CD4-positive, CD25-positive, alpha-beta regulatory T cell (primary cell): ENCODE measurements at regions not wholly inside any gene's neighbourhood (a gene's known extent, or its start where the extent isn't known, plus 50 kb on each side); places are given as distances from the start of the nearest gene placed in this dataset.
A peak's percentile ranks its signal among the peaks of the same experiment; 100 is the strongest.

Experiments
- ATAC-seq, 2 donors: fragments of 150-1000 bp; cut with Tn5 transposase; one replicate each; pipeline ENCODE4 v1.10.0; 2021; ENCODE audit warnings: low read depth in 2 of 2, moderate number of reproducible peaks in 2 of 2, moderate library complexity in 1 of 2
- DNase-seq, 3 donors: peaks; one replicate each; pipeline versions ENCODE4 v3.0.0 to v3.0.0-alpha.2; 2012 to 2022; ENCODE audit warnings: mixed read lengths in 1 of 3
- H3K27ac ChIP-seq: one replicate; pipeline ENCODE4 v1.7.0; 2013; ENCODE audit warnings: mild to moderate bottlenecking, low read length; ENCODE audit not compliant: insufficient read depth, poor library complexity, severe bottlenecking
- H3K27me3 ChIP-seq: one replicate; pipeline ENCODE4 v1.7.0; 2013; ENCODE audit warnings: low read length; ENCODE audit not compliant: control insufficient read depth, insufficient read depth
- H3K36me3 ChIP-seq: one replicate; pipeline ENCODE4 v1.7.0; 2013; ENCODE audit warnings: mild to moderate bottlenecking, low read length, moderate library complexity; ENCODE audit not compliant: control insufficient read depth, insufficient read depth
- H3K4me1 ChIP-seq: 2 replicates; pipeline ENCODE4 v1.7.0; 2013; ENCODE audit warnings: mild to moderate bottlenecking, low read length; ENCODE audit not compliant: insufficient read depth, control insufficient read depth, poor library complexity, severe bottlenecking
- H3K4me3 ChIP-seq: one replicate; pipeline ENCODE4 v1.7.0; 2013; ENCODE audit warnings: low read depth, mild to moderate bottlenecking, low read length, moderate library complexity
- H3K9me3 ChIP-seq, 2 experiments: 1 replicate in 1 of 2; 2 replicates in 1 of 2; pipeline ENCODE4 v1.7.0; 2013; ENCODE audit warnings: low read length in 2 of 2, mild to moderate bottlenecking in 1 of 2, moderate library complexity in 1 of 2; ENCODE audit not compliant: control insufficient read depth in 2 of 2
- H3K27ac Mint-ChIP-seq, 3 donors: one replicate each; pipeline ENCODE4 v1.8.0; 2020 to 2022; ENCODE audit warnings: mild to moderate bottlenecking in 3 of 3, mixed read lengths in 3 of 3, moderate library complexity in 2 of 3
- H3K27me3 Mint-ChIP-seq: one replicate; pipeline ENCODE4 v1.8.0; 2022; ENCODE audit warnings: mild to moderate bottlenecking, mixed read lengths
- H3K36me3 Mint-ChIP-seq: one replicate; pipeline ENCODE4 v1.8.0; 2020; ENCODE audit warnings: mixed read lengths
- H3K4me1 Mint-ChIP-seq, 4 donors: one replicate each; pipeline ENCODE4 v1.8.0; 2020 to 2022; ENCODE audit warnings: mixed read lengths in 4 of 4, mild to moderate bottlenecking in 1 of 4
- H3K4me3 Mint-ChIP-seq, 4 donors: one replicate each; pipeline ENCODE4 v1.8.0; 2020 to 2022; ENCODE audit warnings: mild to moderate bottlenecking in 4 of 4, mixed read lengths in 4 of 4, moderate library complexity in 3 of 4
- H3K9me3 Mint-ChIP-seq, 7 donors: one replicate each; pipeline ENCODE4 v1.8.0; 2020 to 2022; ENCODE audit warnings: mixed read lengths in 7 of 7, mild to moderate bottlenecking in 3 of 7, moderate library complexity in 2 of 7

DNA sequence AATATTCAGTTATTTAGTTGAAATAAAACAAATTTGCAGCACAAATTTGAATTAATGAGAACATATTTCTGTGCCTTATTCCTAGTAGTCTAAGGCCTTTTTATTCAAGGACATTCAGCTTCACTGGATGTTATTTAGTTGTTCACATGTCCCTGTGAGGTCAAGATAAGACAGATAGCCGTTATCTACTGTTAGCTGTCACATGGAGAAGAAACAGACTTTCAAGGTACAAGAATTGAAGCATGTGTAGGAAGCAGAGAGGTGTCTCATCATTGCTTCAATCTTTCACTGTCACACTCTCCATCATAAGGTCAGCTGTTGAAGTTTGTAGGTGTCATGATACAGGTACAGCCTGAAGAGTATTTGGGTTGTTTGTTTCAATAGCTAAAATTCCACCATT is 112.9 kb upstream of the JAG1 start:
- peak overlapping the region in 1 of 3 donors; percentile 35 for H3K27ac Mint-ChIP-seq
- H3K9me3 ChIP-seq, result no peaks in the 10 kb centered on the region
- H3K4me1 ChIP-seq, result no peaks in the 10 kb centered on the region
- no peaks in the 10 kb centered on the region for H3K27me3 Mint-ChIP-seq
- H3K9me3 Mint-ChIP-seq, result peaks cover 0 to 4% (median 0%) of the 10 kb centered on the region in 7 donors
- H3K27ac ChIP-seq, result no peak overlapping the region
- ATAC-seq, result no peak
- H3K4me3 Mint-ChIP-seq, result no peak overlapping the region
- DNase-seq, result no peak
- H3K36me3 Mint-ChIP-seq, result no peaks in the 10 kb centered on the region
- no peak overlapping the region for H3K4me3 ChIP-seq
- H3K27me3 ChIP-seq, result no peaks in the 10 kb centered on the region
- no peaks in the 10 kb centered on the region for H3K4me1 Mint-ChIP-seq
- no peaks in the 10 kb centered on the region for H3K36me3 ChIP-seq

DNA sequence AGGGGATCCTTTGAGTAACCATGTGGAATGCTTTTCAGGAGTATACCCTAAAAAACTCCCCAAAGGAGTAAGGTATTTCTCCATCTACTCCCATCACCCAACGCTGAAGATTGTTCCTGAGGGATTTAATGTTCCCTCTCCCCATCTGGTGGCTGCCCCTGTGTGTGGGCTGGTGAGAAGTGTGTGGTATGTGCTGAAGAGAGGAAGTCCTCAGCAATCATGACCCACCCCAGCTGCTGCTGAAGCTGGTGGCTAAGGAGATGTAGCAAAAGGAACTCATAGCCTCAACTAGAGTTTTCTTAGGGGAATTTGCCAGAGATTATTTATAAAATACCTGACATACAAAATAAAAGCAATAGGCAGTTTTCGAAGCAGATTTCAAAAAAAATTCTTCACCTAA is 114.3 kb upstream of the JAG1 start:
- Mint-ChIP-seq H3K27ac (no peak overlapping the region), H3K4me1 (no peaks in the 10 kb centered on the region), H3K4me3 (no peak overlapping the region), H3K36me3 (no peaks in the 10 kb centered on the region), H3K27me3 (no peaks in the 10 kb centered on the region), H3K9me3 (peaks cover 0 to 2% (median 0%) of the 10 kb centered on the region in 7 donors)
- H3K4me3 ChIP-seq, result no peak overlapping the region
- no peaks in the 10 kb centered on the region for H3K9me3 ChIP-seq
- no peaks in the 10 kb centered on the region for H3K4me1 ChIP-seq
- ATAC-seq (no peak), DNase-seq (no peak)
- H3K27ac ChIP-seq, result no peak overlapping the region
- H3K27me3 ChIP-seq, result no peaks in the 10 kb centered on the region
- no peaks in the 10 kb centered on the region for H3K36me3 ChIP-seq

DNA sequence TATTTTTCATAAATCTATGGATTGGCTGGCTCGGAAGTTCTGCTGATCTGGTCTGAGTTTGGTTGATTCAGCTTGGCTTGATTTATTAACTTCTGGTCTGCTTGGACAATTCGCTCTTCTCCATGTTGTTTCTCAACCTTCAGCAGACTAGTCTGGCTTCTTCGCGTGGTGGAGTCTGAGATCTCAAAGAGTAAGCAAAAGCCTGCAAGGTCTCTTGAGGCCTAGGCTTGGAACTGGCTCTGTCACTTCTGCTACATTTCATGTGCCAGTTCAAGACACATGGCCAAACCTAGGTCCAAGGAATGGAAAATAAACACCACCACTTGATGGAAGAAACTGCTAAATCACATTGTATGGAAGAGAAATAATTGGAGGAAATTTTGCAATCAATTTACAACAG is 115.1 kb upstream of the JAG1 start:
- Histone ChIP-seq H3K27me3 (no peaks in the 10 kb centered on the region), H3K4me3 (no peak overlapping the region), H3K4me1 (no peaks in the 10 kb centered on the region), H3K9me3 (no peaks in the 10 kb centered on the region), H3K27ac (no peak overlapping the region), H3K36me3 (no peaks in the 10 kb centered on the region)
- Mint-ChIP-seq H3K9me3 (peaks cover 0 to 2% (median 0%) of the 10 kb centered on the region in 7 donors), H3K27me3 (no peaks in the 10 kb centered on the region), H3K4me3 (no peak overlapping the region), H3K36me3 (no peaks in the 10 kb centered on the region), H3K27ac (no peak overlapping the region), H3K4me1 (no peaks in the 10 kb centered on the region)
- ATAC-seq (no peak), DNase-seq (no peak)

DNA sequence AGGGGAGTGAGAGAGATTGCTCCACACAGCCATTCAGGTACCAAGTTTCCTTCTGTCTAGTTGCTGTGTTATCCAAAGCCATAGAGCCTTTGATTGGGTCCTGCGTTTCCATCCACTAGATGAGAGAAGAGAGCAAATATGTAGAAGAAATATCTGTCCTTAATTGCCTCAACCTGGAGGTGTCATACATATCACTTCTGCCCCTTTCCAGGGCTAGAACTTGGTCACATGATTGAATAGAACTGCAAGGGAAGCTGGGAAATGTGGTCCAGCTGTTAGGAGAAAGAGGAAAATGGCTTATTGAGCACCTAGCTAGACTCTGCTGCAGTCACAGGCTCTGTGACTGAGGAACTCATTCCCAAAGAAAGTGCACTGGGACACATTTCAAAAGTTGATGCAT is 115.6 kb upstream of the JAG1 start:
- H3K4me3 Mint-ChIP-seq, result no peak overlapping the region
- H3K9me3 ChIP-seq, result no peaks in the 10 kb centered on the region
- no peak overlapping the region for H3K4me3 ChIP-seq
- no peaks in the 10 kb centered on the region for H3K4me1 Mint-ChIP-seq
- H3K27ac Mint-ChIP-seq, result no peak overlapping the region
- H3K4me1 ChIP-seq, result no peaks in the 10 kb centered on the region
- ATAC-seq (no peak), DNase-seq (no peak)
- no peaks in the 10 kb centered on the region for H3K36me3 ChIP-seq
- no peaks in the 10 kb centered on the region for H3K27me3 ChIP-seq
- no peak overlapping the region for H3K27ac ChIP-seq
- no peaks in the 10 kb centered on the region for H3K27me3 Mint-ChIP-seq
- H3K9me3 Mint-ChIP-seq, result peaks cover 0 to 2% (median 0%) of the 10 kb centered on the region in 7 donors
- no peaks in the 10 kb centered on the region for H3K36me3 Mint-ChIP-seq

DNA sequence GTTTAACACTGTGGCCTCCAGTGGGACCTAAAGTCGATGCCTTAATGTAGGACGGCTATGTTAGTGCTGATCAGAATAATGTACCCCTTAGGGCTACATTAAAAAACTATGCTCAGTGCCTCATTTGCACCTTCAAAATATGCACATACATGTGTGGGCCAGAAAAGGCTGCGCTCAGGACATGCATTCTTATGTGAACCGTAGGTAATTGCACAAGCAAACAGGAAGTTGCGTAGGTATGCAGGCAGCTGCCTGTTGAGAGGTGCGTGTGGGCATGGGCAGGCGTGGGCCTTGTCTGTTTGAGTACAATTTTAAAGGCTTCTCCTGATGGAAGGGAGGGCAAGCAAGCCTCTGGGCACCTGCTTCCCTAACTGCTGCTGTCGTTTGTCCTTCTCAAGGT is 116.2 kb upstream of the JAG1 start:
- Mint-ChIP-seq H3K27me3 (no peaks in the 10 kb centered on the region), H3K4me3 (no peak overlapping the region), H3K36me3 (no peaks in the 10 kb centered on the region), H3K9me3 (peaks cover 0 to 2% (median 0%) of the 10 kb centered on the region in 7 donors), H3K4me1 (no peaks in the 10 kb centered on the region), H3K27ac (no peak overlapping the region)
- Histone ChIP-seq H3K27me3 (no peaks in the 10 kb centered on the region), H3K4me3 (no peak overlapping the region), H3K9me3 (no peaks in the 10 kb centered on the region), H3K27ac (no peak overlapping the region), H3K36me3 (no peaks in the 10 kb centered on the region), H3K4me1 (no peaks in the 10 kb centered on the region)
- DNase-seq (no peak), ATAC-seq (no peak)

DNA sequence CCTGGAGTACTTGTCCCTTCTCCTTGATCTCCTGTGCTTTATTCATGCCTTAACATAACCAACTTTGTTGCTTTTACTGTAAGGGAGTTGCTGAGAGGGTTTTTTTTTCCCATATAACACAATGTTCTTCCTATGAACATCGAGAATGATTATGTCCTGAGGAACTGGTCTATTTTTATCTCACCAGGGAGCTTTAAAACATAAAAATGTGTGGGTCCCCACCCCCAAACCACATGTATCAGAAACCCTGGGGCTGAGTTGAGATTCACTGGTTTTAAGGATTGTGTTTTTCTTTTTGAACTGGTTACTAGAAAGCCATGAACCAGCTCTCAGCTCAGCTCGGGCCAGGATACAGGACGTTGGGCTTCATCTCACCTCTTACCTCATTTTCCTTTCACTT is 118.5 kb upstream of the JAG1 start:
- Histone ChIP-seq H3K4me1 (no peaks in the 10 kb centered on the region), H3K9me3 (no peaks in the 10 kb centered on the region), H3K4me3 (no peak overlapping the region), H3K36me3 (no peaks in the 10 kb centered on the region), H3K27ac (no peak overlapping the region), H3K27me3 (no peaks in the 10 kb centered on the region)
- no peak overlapping the region for H3K27ac Mint-ChIP-seq
- H3K36me3 Mint-ChIP-seq, result no peaks in the 10 kb centered on the region
- no peak overlapping the region for H3K4me3 Mint-ChIP-seq
- H3K27me3 Mint-ChIP-seq, result no peaks in the 10 kb centered on the region
- H3K9me3 Mint-ChIP-seq, result peaks cover 0 to 3% (median 0%) of the 10 kb centered on the region in 7 donors
- ATAC-seq (no peak), DNase-seq (no peak)
- no peaks in the 10 kb centered on the region for H3K4me1 Mint-ChIP-seq

DNA sequence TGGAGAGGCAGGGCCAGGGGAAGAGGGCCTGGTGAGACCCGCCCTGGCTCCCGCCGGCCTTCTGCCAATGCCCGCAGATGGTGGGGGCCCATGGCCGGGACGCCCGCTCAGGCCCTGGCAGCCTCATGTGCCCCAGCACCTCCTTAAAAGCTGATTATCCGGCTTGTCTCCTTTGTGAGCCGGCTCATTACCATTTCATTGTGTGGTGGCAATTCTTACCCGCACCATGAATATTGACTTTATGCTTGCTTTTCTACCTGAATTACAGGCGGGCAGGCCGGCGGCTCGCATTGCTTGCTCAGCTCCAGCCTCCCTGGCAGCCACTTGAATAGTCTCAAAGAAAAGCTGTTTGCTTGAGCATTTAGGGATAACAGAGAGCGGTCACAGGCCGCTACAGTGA is 120.0 kb upstream of the JAG1 start:
- no peak overlapping the region for H3K4me3 Mint-ChIP-seq
- no peak overlapping the region for H3K27ac Mint-ChIP-seq
- H3K4me1 Mint-ChIP-seq, result no peaks in the 10 kb centered on the region
- H3K9me3 Mint-ChIP-seq, result peaks cover 0 to 7% (median 0%) of the 10 kb centered on the region in 7 donors
- ATAC-seq, result no peak
- no peak overlapping the region for H3K4me3 ChIP-seq
- no peaks in the 10 kb centered on the region for H3K4me1 ChIP-seq
- no peaks in the 10 kb centered on the region for H3K27me3 Mint-ChIP-seq
- no peak overlapping the region for H3K27ac ChIP-seq
- no peaks in the 10 kb centered on the region for H3K36me3 Mint-ChIP-seq
- no peaks in the 10 kb centered on the region for H3K27me3 ChIP-seq
- DNase-seq, result no peak
- H3K9me3 ChIP-seq, result no peaks in the 10 kb centered on the region
- H3K36me3 ChIP-seq, result no peaks in the 10 kb centered on the region

DNA sequence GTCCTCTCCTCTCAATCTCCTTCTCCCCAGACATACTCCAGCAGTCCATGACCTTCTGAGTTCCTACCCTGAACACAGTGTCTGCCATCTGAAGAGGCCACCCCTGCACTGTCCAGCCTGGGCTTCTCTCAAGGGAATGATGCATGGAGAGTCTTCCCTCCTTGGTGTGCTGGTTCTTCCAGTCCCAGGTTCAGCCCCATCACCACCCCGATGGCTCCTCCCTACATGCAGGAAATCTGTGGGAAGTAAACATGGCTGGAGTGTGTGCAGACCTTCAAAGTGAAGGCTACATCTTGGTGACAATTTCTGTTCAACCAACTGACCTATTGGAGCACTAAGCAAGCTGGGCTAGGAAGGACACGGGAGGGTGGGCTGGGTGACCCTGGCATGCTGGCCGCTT is 121.0 kb upstream of the JAG1 start:
- Histone ChIP-seq H3K4me3 (no peak overlapping the region), H3K36me3 (no peaks in the 10 kb centered on the region), H3K27me3 (no peaks in the 10 kb centered on the region), H3K4me1 (no peaks in the 10 kb centered on the region), H3K27ac (no peak overlapping the region), H3K9me3 (no peaks in the 10 kb centered on the region)
- Mint-ChIP-seq H3K9me3 (peaks cover 0 to 7% (median 0%) of the 10 kb centered on the region in 7 donors), H3K4me1 (no peaks in the 10 kb centered on the region), H3K27me3 (no peaks in the 10 kb centered on the region), H3K36me3 (no peaks in the 10 kb centered on the region), H3K4me3 (no peak overlapping the region), H3K27ac (no peak overlapping the region)
- ATAC-seq, result no peak
- DNase-seq, result no peak
